22Rv1 (cell line): ENCODE measurements at regions not wholly inside any gene's neighbourhood (a gene's known extent, or its start where the extent isn't known, plus 50 kb on each side); places are given as distances from the start of the nearest gene placed in this dataset.

Experiments used
- CTCF ChIP-seq: fragments of 450-650 bp; IDR thresholded peaks from 2 replicates; pipeline ENCODE4 v1.5.1; 2017; ENCODE audit warnings: mild to moderate bottlenecking
- ZFX ChIP-seq: fragments of 450-650 bp; IDR thresholded peaks from 2 replicates; pipeline ENCODE4 v1.6.1; 2017; ENCODE audit warnings: antibody characterized with exemption, borderline replicate concordance

DNA sequence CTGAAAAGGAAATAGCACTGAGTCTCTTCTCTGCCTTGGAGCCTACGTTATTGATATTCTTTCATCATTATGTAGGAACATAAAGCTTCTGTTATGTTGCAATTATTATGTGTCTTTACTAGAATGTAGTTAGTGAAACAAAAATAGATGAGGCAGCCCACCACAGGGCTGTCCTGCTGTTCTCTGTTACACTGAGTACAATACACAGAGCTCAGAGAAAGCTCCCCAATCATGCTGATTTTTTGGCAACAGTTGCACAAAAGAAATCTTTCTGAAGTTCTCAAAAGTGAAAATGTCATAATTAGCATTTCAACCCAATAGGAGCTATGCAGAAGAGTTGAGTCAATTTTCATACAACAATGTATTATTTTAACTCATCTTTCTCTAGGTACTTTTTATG, 119.5 kb downstream of the EFNB2 start:
- TF ChIP-seq CTCF = no peak
- TF ChIP-seq ZFX = no peak
